ENCODE measurements at regions not wholly inside any gene's neighbourhood (a gene's known extent, or its start where the extent isn't known, plus 50 kb on each side); places are given as distances from the start of the nearest gene placed in this dataset.

GRCh38 chr17:22467720-22468119, 775.4 kb downstream of the KCNJ18 start:
- TF ChIP-seq, protein P1, sequence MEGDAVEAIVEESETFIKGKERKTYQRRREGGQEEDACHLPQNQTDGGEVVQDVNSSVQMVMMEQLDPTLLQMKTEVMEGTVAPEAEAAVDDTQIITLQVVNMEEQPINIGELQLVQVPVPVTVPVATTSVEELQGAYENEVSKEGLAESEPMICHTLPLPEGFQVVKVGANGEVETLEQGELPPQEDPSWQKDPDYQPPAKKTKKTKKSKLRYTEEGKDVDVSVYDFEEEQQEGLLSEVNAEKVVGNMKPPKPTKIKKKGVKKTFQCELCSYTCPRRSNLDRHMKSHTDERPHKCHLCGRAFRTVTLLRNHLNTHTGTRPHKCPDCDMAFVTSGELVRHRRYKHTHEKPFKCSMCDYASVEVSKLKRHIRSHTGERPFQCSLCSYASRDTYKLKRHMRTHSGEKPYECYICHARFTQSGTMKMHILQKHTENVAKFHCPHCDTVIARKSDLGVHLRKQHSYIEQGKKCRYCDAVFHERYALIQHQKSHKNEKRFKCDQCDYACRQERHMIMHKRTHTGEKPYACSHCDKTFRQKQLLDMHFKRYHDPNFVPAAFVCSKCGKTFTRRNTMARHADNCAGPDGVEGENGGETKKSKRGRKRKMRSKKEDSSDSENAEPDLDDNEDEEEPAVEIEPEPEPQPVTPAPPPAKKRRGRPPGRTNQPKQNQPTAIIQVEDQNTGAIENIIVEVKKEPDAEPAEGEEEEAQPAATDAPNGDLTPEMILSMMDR (IDR thresholded peaks at IDR 0.05), result no peak
- TF ChIP-seq POLR2A (IDR thresholded peaks at IDR 0.05), result no peak
